WTC11 (cell line): ENCODE measurements at regions not wholly inside any gene's neighbourhood (a gene's known extent, or its start where the extent isn't known, plus 50 kb on each side); places are given as distances from the start of the nearest gene placed in this dataset.
A peak's percentile ranks its signal among the peaks of the same experiment; 100 is the strongest.
"Not testable (repeated sequence)": the region's sequence is repeated elsewhere in the genome, so short reads cannot be mapped to it uniquely, and the experiment has no call there.

ENCODE experiments used
- ATAC-seq: fragments of 200-7000 bp; cut with Tn5 transposase; 2 replicates; pipeline ENCODE4 v1.10.0; 2021; ENCODE audit warnings: mild to moderate bottlenecking, moderate library complexity
- CTCF ChIA-PET: fragments of 300-600 bp; sonication (Branson Sonifier 250); formaldehyde crosslinking; loops from one replicate; lab custom pipeline; 2021; ENCODE audit warnings: antibody characterized with exemption; lab: Charles Lee
- POLR2A ChIA-PET: fragments of 350-600 bp; sonication (Branson Sonifier 250); formaldehyde crosslinking; loops from one replicate; lab custom pipeline; 2021; ENCODE audit warnings: antibody characterized with exemption; lab: Charles Lee
- DNase-seq: peaks from one replicate; pipeline ENCODE4 v3.0.0; 2021; ENCODE audit warnings: low spot score
- H3K27ac Mint-ChIP-seq: 2 replicates; pipeline ENCODE4 v1.8.0; 2021; ENCODE audit warnings: mixed read lengths
- H3K27me3 Mint-ChIP-seq: 2 replicates; pipeline ENCODE4 v1.8.0; 2021; ENCODE audit warnings: low read depth, mild to moderate bottlenecking, moderate library complexity, mixed read lengths
- H3K36me3 Mint-ChIP-seq: 2 replicates; pipeline ENCODE4 v1.8.0; 2021; ENCODE audit warnings: mixed read lengths
- H3K4me1 Mint-ChIP-seq: 2 replicates; pipeline ENCODE4 v1.8.0; 2022; ENCODE audit warnings: mixed read lengths
- H3K4me3 Mint-ChIP-seq: 2 replicates; pipeline ENCODE4 v1.8.0; 2021; ENCODE audit warnings: mild to moderate bottlenecking, moderate library complexity, mixed read lengths
- H3K9me3 Mint-ChIP-seq: 2 replicates; pipeline ENCODE4 v1.8.0; 2021; ENCODE audit warnings: mixed read lengths
- ATF3 ChIP-seq: sonication (generic); formaldehyde crosslinking; conservative IDR thresholded peaks from 2 replicates; pipeline ENCODE4 v1.8.1; 2022; ENCODE audit warnings: mild to moderate bottlenecking, missing genetic modification reagents
- E2F1 ChIP-seq: sonication (generic); formaldehyde crosslinking; IDR thresholded peaks from 2 replicates; pipeline ENCODE4 v1.8.0; 2022; ENCODE audit warnings: mild to moderate bottlenecking, missing genetic modification reagents
- FOXJ3 ChIP-seq: sonication (generic); formaldehyde crosslinking; IDR thresholded peaks from 2 replicates; pipeline ENCODE4 v1.9.0; 2021; ENCODE audit warnings: missing genetic modification reagents, mild to moderate bottlenecking, borderline replicate concordance
- HMGA2 ChIP-seq: fragments of 250-450 bp; sonication (Bioruptor Pico); IDR thresholded peaks from 2 replicates; pipeline ENCODE4 v1.4.0; 2021; ENCODE audit warnings: mild to moderate bottlenecking, moderate library complexity
- NFYB ChIP-seq: sonication (generic); formaldehyde crosslinking; conservative IDR thresholded peaks from 2 replicates; pipeline ENCODE4 v1.8.0; 2022; ENCODE audit warnings: low read depth, missing genetic modification reagents
- PRDM15 ChIP-seq: sonication (generic); formaldehyde crosslinking; IDR thresholded peaks from 2 replicates; pipeline ENCODE4 v1.8.0; 2022; ENCODE audit warnings: missing genetic modification reagents
- ZNF138 ChIP-seq: sonication (generic); formaldehyde crosslinking; conservative IDR thresholded peaks from 2 replicates; pipeline ENCODE4 v1.8.1; 2022; ENCODE audit warnings: mild to moderate bottlenecking, moderate library complexity, missing genetic modification reagents
- ZNF425 ChIP-seq: fragments of 250-450 bp; sonication (Bioruptor Pico); conservative IDR thresholded peaks from 2 replicates; pipeline ENCODE4 v1.9.0; 2021; ENCODE audit warnings: mild to moderate bottlenecking
- ZNF532 ChIP-seq: fragments of 250-450 bp; sonication (Bioruptor Pico); IDR thresholded peaks from 2 replicates; pipeline ENCODE4 v1.9.0; 2021; ENCODE audit warnings: mild to moderate bottlenecking, borderline replicate concordance
- TF ChIP-seq, protein P1 (sequence below): sonication (generic); formaldehyde crosslinking; IDR thresholded peaks from 2 replicates; pipeline ENCODE4 v1.8.1; 2022; ENCODE audit warnings: low read depth, missing genetic modification reagents, borderline replicate concordance

DNA sequence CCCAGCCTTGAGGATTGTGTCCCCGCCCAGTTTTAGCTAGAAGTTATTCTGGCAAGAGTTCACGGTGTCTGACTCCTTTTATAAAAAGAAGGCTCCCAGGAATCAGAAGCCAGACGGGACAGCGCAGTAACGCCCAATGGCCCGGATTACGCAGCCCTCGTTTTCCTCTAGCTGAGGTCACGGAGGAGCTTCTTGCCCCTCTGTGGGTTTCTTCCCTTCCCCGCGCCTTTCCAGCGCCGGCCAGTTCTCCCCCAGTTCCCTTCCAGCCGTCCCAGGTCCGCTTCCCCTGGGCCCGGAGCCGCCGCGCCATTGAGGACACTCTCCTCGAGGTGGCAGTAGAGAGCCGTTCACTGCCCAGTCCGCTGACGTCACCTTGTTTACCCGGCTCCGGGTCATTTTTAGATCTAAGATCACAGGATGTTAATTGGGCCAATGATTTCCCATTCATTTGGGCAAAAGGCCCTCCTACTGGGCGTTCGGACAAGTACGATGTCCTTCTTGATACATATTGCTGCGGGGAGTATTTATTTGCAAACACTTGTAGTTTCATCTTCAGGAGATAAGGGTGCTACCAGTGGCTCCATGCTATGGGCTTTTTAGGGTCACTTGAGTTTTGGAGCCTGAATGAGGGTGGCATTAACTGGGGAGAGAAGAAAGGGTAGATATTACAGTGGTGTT is 81.5 kb upstream of the PPM1B start (continued):
- 0 out of 2 replicates have a peak, but pooled peaks have one; percentile 29 for TF ChIP-seq ATF3 (CRISPR knock-in tag)
- peak; percentile 51; the same call in 1 of the 2 replicates for TF ChIP-seq FOXJ3 (CRISPR knock-in tag)
- no peak for TF ChIP-seq PRDM15 (CRISPR knock-in tag)
- TF ChIP-seq, protein P1, sequence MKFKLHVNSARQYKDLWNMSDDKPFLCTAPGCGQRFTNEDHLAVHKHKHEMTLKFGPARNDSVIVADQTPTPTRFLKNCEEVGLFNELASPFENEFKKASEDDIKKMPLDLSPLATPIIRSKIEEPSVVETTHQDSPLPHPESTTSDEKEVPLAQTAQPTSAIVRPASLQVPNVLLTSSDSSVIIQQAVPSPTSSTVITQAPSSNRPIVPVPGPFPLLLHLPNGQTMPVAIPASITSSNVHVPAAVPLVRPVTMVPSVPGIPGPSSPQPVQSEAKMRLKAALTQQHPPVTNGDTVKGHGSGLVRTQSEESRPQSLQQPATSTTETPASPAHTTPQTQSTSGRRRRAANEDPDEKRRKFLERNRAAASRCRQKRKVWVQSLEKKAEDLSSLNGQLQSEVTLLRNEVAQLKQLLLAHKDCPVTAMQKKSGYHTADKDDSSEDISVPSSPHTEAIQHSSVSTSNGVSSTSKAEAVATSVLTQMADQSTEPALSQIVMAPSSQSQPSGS (CRISPR knock-in tag): peak; percentile 87
- no peak for TF ChIP-seq HMGA2 (CRISPR knock-in tag)
- TF ChIP-seq, all 79 proteins: peak for 11

DNA sequence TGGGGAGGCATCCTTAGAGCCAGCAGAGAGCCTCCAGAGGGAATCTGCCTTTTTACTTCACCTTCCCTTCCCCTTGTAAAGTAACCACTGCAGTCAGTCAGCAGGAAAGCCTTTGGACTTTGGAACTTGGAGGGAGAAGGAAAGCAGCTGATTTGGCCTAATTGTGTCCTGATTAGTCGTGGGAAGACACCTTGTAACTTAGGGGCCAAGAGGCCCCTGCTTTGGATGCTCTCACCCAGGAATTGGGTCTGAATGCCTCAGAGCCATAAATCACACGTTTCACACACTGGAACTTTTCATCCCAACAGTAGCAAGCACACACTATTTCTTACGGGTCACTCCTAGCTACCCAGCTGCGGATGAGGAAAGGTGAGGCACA is 81.0 kb upstream of the PPM1B start:
- H3K4me3 Mint-ChIP-seq: peak overlapping the region; percentile 62
- POLR2A ChIA-PET: interaction anchor here (1.2 kb wide), 1 partner anchor 80 kb away, joined by 8 read pairs; the partner anchor contains the start of gene PPM1B
- TF ChIP-seq ZNF425 (no peak), E2F1 (CRISPR knock-in tag) (no peak), ZNF532 (CRISPR knock-in tag) (no peak), NFYB (CRISPR knock-in tag) (no peak), ZNF138 (CRISPR knock-in tag) (no peak)
- TF ChIP-seq, protein P1 (CRISPR knock-in tag): no peak
- H3K36me3 Mint-ChIP-seq: no peaks in the 10 kb centered on the region
- H3K27me3 Mint-ChIP-seq: no peaks in the 10 kb centered on the region
- peaks cover 44% of the 10 kb centered on the region for H3K4me1 Mint-ChIP-seq
- ATAC-seq: no peak
- DNase-seq: no peak
- CTCF ChIA-PET: interaction anchor here (0.5 to 2.3 kb wide), 25 partner anchors 9 to 681 kb away, joined by 3 to 15 read pairs (median 5); partner anchors contain the start of genes CAMKMT and PREPL
- H3K27ac Mint-ChIP-seq: peak overlapping the region; percentile 92
- H3K9me3 Mint-ChIP-seq: peaks cover 5% of the 10 kb centered on the region

DNA sequence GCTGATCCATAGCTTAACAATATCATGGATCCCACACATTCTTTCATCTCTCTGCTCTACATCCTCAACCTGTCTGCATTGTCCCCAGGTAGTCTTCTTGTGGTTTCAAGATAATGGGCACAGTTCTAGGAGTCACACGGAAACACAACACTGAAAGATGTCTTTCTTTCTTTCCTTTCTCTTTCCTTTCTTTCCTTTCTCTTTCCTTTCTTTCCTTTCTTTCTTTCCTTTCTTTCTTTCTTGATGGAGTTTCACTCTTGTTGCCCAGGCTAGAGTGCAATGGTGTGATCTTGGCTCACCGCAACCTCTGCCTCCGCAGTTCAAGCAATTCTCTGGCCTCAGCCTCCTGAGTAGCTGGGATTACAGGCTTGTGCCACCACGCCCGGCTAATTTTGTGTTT is 76.2 kb upstream of the PPM1B start:
- CTCF ChIA-PET, H3K27ac Mint-ChIP-seq, H3K27me3 Mint-ChIP-seq, DNase-seq, H3K4me3 Mint-ChIP-seq, POLR2A ChIA-PET, ATAC-seq, H3K36me3 Mint-ChIP-seq: not testable (repeated sequence)
- Mint-ChIP-seq H3K9me3 (peaks cover 17% of the 10 kb centered on the region), H3K4me1 (peaks cover 31% of the 10 kb centered on the region)
